NCI-H1092 (cell line): ENCODE measurements at regions not wholly inside any gene's neighbourhood (a gene's known extent, or its start where the extent isn't known, plus 50 kb on each side); places are given as distances from the start of the nearest gene placed in this dataset.
"Not testable (repeated sequence)": the region's sequence is repeated elsewhere in the genome, so short reads cannot be mapped to it uniquely, and the experiment has no call there.

Experiments used
- DNase-seq: peaks from one replicate; lab custom pipeline; 2025; lab: John Stamatoyannopoulos, UW

- DNase-seq, result no peak
Observed at GRCh38 chr11:112617977-112618826, 343.0 kb upstream of the NCAM1 start.

GRCh38 chr11:112619106-112619505, 342.1 kb upstream of the NCAM1 start:
- no peak for DNase-seq

GRCh38 chr11:112620621-112621394, 340.4 kb upstream of the NCAM1 start:
- no peak for DNase-seq

DNA sequence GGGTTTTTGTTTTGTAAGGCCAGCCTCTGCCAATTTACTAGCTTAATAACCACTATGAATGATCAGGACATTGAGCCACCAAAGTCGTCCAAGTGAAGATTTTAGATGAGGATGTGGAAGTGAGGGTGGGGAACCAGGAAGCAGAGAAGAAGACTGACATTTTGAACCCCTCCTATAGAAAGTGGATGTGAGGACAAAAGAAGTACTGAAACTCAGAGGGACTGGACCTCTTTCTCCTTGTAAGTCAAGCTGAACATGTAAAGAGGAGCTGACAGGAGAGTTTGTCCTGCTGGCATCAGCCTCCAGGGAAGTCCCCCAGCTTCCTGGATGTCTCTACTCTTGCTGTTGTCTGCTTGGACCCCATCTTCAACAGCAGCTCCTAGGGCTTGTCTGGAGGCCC, 338.2 kb upstream of the NCAM1 start:
- DNase-seq, result no peak

DNA sequence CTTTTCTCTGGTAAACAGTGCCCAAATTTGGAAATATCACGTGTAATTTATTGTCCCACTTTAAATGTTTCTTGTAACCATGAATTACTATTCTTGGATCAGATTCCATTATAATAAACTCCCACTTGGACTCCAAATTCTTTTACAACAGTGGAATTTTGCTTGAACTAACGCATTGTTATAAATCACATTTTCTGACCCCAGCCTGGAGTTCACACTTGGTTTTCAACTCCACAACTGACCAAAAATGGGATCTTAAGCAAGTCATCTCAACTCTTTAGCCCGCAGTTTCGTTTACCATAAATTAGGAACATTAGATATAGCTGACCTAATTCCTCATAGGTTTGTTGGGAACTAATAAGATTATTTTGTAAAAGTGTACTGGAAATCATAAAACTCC, 336.8 kb upstream of the NCAM1 start:
- no peak for DNase-seq

GRCh38 chr11:112624971-112625370, 336.2 kb upstream of the NCAM1 start:
- not testable (repeated sequence) for DNase-seq

DNA sequence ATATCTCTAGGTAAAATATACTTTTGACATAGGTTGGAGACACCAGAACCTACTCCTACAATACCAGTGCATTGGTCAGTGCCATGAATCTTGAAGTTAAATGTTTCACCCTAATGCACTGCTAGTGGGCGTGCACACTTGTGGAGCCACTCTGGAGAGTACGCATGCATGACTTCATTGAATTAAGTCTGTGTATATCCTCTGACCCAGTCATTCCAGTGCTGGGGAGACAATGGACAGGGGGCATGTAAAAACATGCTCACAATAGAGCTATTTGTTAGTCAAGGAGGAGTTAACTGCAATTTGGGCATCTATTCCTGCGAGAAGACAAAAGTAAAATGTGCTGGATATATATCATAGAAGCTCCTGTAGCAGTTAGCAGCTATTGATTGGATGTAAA, 335.4 kb upstream of the NCAM1 start:
- DNase-seq, result no peak

- no peak for DNase-seq
Observed at GRCh38 chr11:112626731-112627130, 334.5 kb upstream of the NCAM1 start.

DNA sequence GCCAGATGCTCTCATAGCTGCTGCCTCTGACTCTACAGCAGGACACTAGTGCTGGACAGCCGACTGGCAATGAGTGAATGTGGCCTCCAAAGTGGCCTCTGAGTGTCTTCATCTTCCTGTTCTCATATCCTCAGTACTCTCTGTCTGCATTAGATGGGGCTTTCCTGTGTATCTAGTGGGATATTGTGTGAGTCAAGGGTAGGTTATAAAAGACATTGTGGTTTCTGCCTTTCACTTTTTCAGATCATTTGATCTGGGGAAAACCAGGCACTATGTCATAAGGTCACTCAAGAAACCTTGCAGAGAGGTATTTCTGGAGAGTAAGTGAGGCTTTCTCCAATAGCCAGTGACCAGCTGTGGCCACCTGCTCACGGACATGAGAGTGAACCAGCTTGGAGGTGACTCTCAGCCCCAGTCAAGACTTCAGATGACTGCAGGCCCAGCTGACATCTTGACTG, 333.6 kb upstream of the NCAM1 start:
- no peak for DNase-seq

GRCh38 chr11:112628676-112629075, 332.5 kb upstream of the NCAM1 start:
- DNase-seq, result no peak

GRCh38 chr11:112630496-112630895, 330.7 kb upstream of the NCAM1 start:
- no peak for DNase-seq

GRCh38 chr11:112631333-112631732, 329.9 kb upstream of the NCAM1 start:
- no peak for DNase-seq

DNA sequence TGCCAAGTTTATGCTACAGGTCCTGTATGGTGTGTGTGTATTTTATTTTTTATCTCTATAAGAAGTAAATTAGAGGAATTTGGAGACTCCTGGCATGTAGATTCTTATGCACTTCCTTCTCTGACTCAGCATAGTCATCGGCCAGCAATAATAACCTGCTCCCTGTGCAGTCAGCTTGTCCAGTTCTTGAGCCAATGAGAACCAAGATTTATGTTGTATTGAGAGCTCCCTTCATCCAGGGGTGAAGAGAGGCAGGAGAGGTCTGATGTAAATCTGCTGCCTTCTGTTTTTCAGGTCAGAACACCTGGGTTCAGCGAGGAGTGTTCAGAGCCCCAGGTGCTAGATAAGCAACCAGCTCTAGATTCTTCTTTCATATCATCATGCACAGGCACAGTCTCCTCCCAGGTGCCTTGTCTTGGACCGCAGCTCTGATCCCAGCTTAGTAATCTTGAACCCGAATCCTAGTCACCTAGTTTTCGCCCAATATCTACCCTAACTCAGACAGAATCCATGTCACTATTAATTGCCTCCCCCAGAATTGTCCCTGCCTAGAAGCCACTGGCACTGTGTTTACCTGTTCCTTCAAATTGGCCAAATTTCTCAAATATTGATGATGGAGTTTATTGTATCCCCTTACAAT, 328.2 kb upstream of the NCAM1 start:
- no peak for DNase-seq

GRCh38 chr11:112634551-112634950, 326.7 kb upstream of the NCAM1 start:
- no peak for DNase-seq

DNA sequence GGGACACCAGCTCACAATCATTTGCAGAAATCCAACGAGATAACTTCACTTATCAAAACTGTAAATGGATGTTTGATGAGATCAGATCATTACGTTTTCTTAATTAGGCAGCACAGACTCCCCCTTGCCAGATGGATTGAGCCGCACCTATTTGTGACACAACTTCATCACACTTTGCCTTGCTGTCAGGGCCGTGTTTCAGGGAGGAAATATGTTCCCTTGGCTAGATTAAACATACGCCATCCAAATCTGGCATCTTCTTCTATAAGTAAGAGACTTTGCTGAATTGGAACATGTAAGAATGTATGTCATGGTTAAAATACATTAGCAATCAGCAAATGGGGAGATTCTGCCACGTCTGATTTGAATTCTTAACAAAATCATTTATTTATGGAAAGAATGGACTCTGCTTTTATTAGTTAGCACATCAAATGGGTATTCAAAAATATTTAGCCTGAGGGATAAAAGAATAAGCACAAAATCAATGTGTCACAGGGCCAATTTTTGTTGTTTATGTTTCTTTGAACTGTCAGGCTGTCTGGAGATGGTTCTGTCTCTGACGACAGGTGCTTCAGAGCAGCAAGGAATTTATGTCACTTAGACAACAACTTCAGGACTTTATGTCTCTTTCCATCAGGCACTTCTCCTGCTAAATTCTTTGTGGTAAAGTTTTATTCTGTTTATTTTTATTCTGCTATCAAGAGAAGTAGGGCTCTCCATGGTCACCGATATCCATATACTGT, 326.1 kb upstream of the NCAM1 start:
- no peak for DNase-seq

- DNase-seq, result no peak
Observed at GRCh38 chr11:112637076-112637475, 324.1 kb upstream of the NCAM1 start.

DNA sequence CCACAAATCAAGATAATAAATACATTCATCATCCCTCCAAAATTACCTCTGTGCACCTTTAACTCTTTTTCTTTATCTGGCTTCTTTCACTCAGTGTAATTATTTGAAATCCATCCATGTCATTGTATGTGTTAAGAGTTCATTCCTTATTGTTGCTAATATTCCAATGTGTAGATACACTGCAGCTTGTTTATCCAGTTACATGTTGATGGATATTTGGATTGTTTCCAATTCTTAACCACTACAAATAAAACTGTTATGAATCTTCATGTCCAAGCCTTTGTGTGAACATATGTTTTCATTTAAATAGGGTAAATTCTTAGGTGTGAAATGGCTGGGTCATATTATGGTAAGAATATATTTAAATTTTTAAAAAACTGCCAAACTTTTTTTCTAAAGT, 323.3 kb upstream of the NCAM1 start:
- DNase-seq, result no peak

- no peak for DNase-seq
Observed at GRCh38 chr11:112639469-112639868, 321.8 kb upstream of the NCAM1 start.

- no peak for DNase-seq
Observed at GRCh38 chr11:112643416-112643815, 317.8 kb upstream of the NCAM1 start.

GRCh38 chr11:112644410-112645131, 316.6 kb upstream of the NCAM1 start:
- no peak for DNase-seq

DNA sequence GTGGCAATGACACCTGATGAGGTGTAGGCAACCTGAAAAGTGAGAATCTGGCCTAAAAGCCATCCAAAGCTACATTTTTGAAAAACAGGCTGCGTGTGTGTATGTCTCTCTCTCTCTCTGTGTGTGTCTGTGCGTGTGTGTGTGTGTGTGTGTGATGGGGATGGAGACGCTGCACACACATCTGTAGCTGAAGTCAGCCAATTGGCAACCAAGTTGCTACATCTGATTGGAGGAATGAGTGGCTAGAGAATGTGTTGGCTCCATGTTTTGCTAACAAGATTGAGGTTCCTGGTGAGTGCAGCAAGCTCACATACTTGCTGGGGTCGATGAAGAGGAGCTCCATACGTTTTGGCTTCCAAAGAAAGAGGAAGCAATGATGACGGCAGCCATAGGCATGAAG, 311.4 kb upstream of the NCAM1 start:
- DNase-seq, result no peak
